ENCODE measurements at regions not wholly inside any gene's neighbourhood (a gene's known extent, or its start where the extent isn't known, plus 50 kb on each side); places are given as distances from the start of the nearest gene placed in this dataset.

- 21% methylated on average over 5 of the region's 5 CpGs for WGBS (ENCODE audit: insufficient coverage, insufficient replicate concordance, low lambda C conversion rate, missing lambda C conversion rate)
- no peaks in the 10 kb centered on the region for H3K36me3 ChIP-seq (ENCODE audit: control insufficient read depth in 2 of 2, insufficient read depth in 2 of 2, low read length in 1 of 2)
- no peak for DNase-seq (ENCODE audit: low read depth, low spot score)
- H4K20me1 ChIP-seq (ENCODE audit: control insufficient read depth, insufficient read depth), result no peaks in the 10 kb centered on the region
- no peaks in the 10 kb centered on the region for H3K9me3 ChIP-seq (replicated peaks; ENCODE audit: control insufficient read depth, insufficient read depth, low read length)
- in situ Hi-C loops (cut with MboI) (no loop called here), intact Hi-C loops (cut with micrococcal nuclease; ENCODE audit: unreplicated experiment) (no loop called here)
- FAIRE-seq, result no peak
- no TSS peak for BruUV-seq (replicated peaks)
- RAD21 ChIA-PET (ENCODE audit: unreplicated experiment), result no interaction called here
- H3K79me2 ChIP-seq (ENCODE audit: control insufficient read depth, insufficient read depth, low read length), result no peaks in the 10 kb centered on the region
- H3K4me1 ChIP-seq (ENCODE audit: control insufficient read depth, insufficient read depth, low read length), result no peaks in the 10 kb centered on the region
- POLR2A ChIA-PET, result no interaction called here
- H3K4me3 ChIP-seq, result no peak overlapping the region
- TF ChIP-seq PAX5 (IDR thresholded peaks at IDR 0.05; ENCODE audit: borderline replicate concordance, low read depth, low read length) (no peak), MYC (IDR thresholded peaks at IDR 0.05; ENCODE audit: insufficient read depth, insufficient read length, insufficient replicate concordance, low read length, severe bottlenecking) (no peak), TARDBP (IDR thresholded peaks at IDR 0.05; ENCODE audit: borderline replicate concordance) (no peak), CREB1 (IDR thresholded peaks at IDR 0.05; ENCODE audit: low read depth) (no peak), CBX3 (IDR thresholded peaks at IDR 0.05; ENCODE audit: borderline replicate concordance, low read depth) (no peak), EGR1 (IDR thresholded peaks at IDR 0.05; ENCODE audit: borderline replicate concordance in 1 of 2, low read depth in 2 of 2, low read length in 2 of 2) (no peak), MYB (IDR thresholded peaks at IDR 0.05; ENCODE audit: borderline replicate concordance, low read depth, low read length) (no peak), POLR2AphosphoS5 (IDR thresholded peaks at IDR 0.05; ENCODE audit: low read length) (no peak), MEF2A (IDR thresholded peaks at IDR 0.05; ENCODE audit: insufficient read depth, low read depth, low read length) (no peak), ZNF274 (IDR thresholded peaks at IDR 0.05; ENCODE audit: insufficient read depth, insufficient read length) (no peak), BACH1 (IDR thresholded peaks at IDR 0.05; ENCODE audit: borderline replicate concordance) (no peak), MXI1 (IDR thresholded peaks at IDR 0.05; ENCODE audit: low read depth, low read length) (no peak), POU2F2 (IDR thresholded peaks at IDR 0.05; ENCODE audit: borderline replicate concordance, low read depth, low read length) (no peak), SIN3A (IDR thresholded peaks at IDR 0.05; ENCODE audit: low read depth, low read length) (no peak), PML (IDR thresholded peaks at IDR 0.05; ENCODE audit: low read length) (no peak), EZH2 (IDR thresholded peaks at IDR 0.05; ENCODE audit: borderline replicate concordance, control insufficient read depth, low read depth, low read length) (no peak), TAF1 (IDR thresholded peaks at IDR 0.05; ENCODE audit: borderline replicate concordance, low read depth, low read length) (no peak), CHD2 (IDR thresholded peaks at IDR 0.05; ENCODE audit: borderline replicate concordance, low read depth, low read length) (no peak)
- no peak overlapping the region for H3K9ac ChIP-seq (ENCODE audit: control insufficient read depth, insufficient read depth, low read length)
- H3K27me3 ChIP-seq (replicated peaks in 1 of 2; ENCODE audit: control insufficient read depth in 2 of 2, insufficient read depth in 2 of 2, low read length in 1 of 2), result no peaks in the 10 kb centered on the region; a peak in 2 of 4 replicates
- H3K27ac ChIP-seq (ENCODE audit: control insufficient read depth, insufficient read depth), result no peak overlapping the region
- CTCF ChIA-PET, result interaction anchor here (0.6 to 1.3 kb wide), 2 partner anchors 21 to 400 kb away, joined by 3 read pairs; no protein-coding TSS in a partner anchor
- ATAC-seq, result no peak
- no peak overlapping the region for H3K4me2 ChIP-seq (ENCODE audit: control insufficient read depth, insufficient read depth)
- H2AFZ ChIP-seq (ENCODE audit: control insufficient read depth, low read depth, low read length), result no peak overlapping the region
- SMC1A ChIA-PET (ENCODE audit: uncharacterized antibody, unreplicated experiment), result no interaction called here
Measured at GRCh38 chr1:76725864-76726619, 141.2 kb upstream of the ST6GALNAC5 start.

Data from GM12878 (cell line).